IMR-90 (cell line): ENCODE measurements at regions not wholly inside any gene's neighbourhood (a gene's known extent, or its start where the extent isn't known, plus 50 kb on each side); places are given as distances from the start of the nearest gene placed in this dataset.

ENCODE experiments used
- MXI1 ChIP-seq: IDR thresholded peaks from 2 replicates; pipeline ENCODE4 v1.6.1; 2012; ENCODE audit warnings: low read depth, mild to moderate bottlenecking, low read length, moderate library complexity, borderline replicate concordance
- POLR2A ChIP-seq: IDR thresholded peaks from 2 replicates; pipeline ENCODE4 v1.6.1; 2012; ENCODE audit warnings: mild to moderate bottlenecking, low read depth, low read length
- RFX5 ChIP-seq: IDR thresholded peaks from 2 replicates; pipeline ENCODE4 v1.8.0; 2012; ENCODE audit warnings: low read depth, mild to moderate bottlenecking, low read length, moderate library complexity
- USF2 ChIP-seq: fragments of 150-350 bp; IDR thresholded peaks from 2 replicates; pipeline ENCODE4 v1.6.1; 2017; ENCODE audit warnings: mild to moderate bottlenecking, antibody characterized with exemption, low read length, low read depth
- TF ChIP-seq, protein P1 (sequence below): conservative IDR thresholded peaks from 2 replicates; pipeline ENCODE4 v1.5.1; 2012; ENCODE audit warnings: mild to moderate bottlenecking, low read depth, low read length, improper control_type of control experiment

DNA sequence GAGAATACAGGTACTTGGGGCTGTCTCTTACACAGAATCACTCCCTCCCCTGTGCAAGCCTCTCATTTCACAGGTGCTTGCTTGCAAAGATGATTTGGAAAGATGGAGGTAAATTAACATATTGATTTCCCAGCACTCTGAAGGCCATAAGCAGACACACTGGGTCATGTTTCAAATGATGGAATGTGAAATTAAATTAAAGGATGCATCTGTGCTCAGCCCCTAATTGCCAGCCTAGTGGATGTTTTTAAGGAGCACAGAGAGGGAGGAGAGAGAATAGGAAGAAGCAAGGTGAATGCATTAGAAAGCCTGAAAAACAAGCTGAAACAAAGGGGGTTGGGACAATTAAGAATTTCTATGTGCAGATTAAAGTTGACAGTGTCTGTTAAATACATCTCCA lies 96.1 kb upstream of the GRIP1 start:
- TF ChIP-seq, protein P1, sequence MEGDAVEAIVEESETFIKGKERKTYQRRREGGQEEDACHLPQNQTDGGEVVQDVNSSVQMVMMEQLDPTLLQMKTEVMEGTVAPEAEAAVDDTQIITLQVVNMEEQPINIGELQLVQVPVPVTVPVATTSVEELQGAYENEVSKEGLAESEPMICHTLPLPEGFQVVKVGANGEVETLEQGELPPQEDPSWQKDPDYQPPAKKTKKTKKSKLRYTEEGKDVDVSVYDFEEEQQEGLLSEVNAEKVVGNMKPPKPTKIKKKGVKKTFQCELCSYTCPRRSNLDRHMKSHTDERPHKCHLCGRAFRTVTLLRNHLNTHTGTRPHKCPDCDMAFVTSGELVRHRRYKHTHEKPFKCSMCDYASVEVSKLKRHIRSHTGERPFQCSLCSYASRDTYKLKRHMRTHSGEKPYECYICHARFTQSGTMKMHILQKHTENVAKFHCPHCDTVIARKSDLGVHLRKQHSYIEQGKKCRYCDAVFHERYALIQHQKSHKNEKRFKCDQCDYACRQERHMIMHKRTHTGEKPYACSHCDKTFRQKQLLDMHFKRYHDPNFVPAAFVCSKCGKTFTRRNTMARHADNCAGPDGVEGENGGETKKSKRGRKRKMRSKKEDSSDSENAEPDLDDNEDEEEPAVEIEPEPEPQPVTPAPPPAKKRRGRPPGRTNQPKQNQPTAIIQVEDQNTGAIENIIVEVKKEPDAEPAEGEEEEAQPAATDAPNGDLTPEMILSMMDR, result no peak
- TF ChIP-seq RFX5 (no peak), POLR2A (no peak), USF2 (no peak), MXI1 (no peak)
